Thyroid gland (tissue), 4 donors: ENCODE measurements at regions not wholly inside any gene's neighbourhood (a gene's known extent, or its start where the extent isn't known, plus 50 kb on each side); places are given as distances from the start of the nearest gene placed in this dataset.

Experiments
- DNase-seq, 2 donors: peaks; one replicate each; pipeline ENCODE4 v3.0.0-alpha.2; 2019
- H3K27ac ChIP-seq, 3 donors: fragments of 200-600 bp; sonication (generic); 1 replicate in 2 of 3; 2 replicates in 1 of 3; pipeline ENCODE4 v1.5.1; 2016 to 2019; ENCODE audit warnings: mild to moderate bottlenecking in 1 of 3, moderate library complexity in 1 of 3
- H3K27me3 ChIP-seq: fragments of 200-600 bp; sonication (generic); one replicate; pipeline ENCODE4 v1.5.1; 2019
- H3K36me3 ChIP-seq, 2 donors: fragments of 200-600 bp; sonication (generic); one replicate each; pipeline ENCODE4 v1.5.1; 2016 to 2019
- H3K4me1 ChIP-seq, 2 donors: fragments of 200-600 bp; sonication (generic); one replicate each; pipeline ENCODE4 v1.5.1; 2017 to 2019
- H3K4me3 ChIP-seq, 3 donors: fragments of 200-600 bp; sonication (generic); replicated peaks in 1 of 3; 1 replicate in 2 of 3; 2 replicates in 1 of 3; pipeline ENCODE4 v1.5.1; 2016; ENCODE audit warnings: mild to moderate bottlenecking in 1 of 3
- H3K9me3 ChIP-seq: fragments of 200-600 bp; sonication (generic); one replicate; pipeline ENCODE4 v1.5.1; 2017
- POLR2A ChIP-seq, 2 donors: fragments of 450-650 bp; IDR thresholded peaks; one replicate each; pipeline ENCODE4 v1.6.1; 2017; ENCODE audit warnings: antibody characterized with exemption in 2 of 2, mild to moderate bottlenecking in 2 of 2, moderate library complexity in 1 of 2
- WGBS, 2 donors: methylation state at CpG; one replicate each; pipeline ENCODE4 v1.1.5; 2017; 5-methylcytosine and 5-hydroxymethylcytosine counted together
- intact Hi-C: fragments of 100-400 bp; cut with DNase I; formaldehyde crosslinking; loops from one replicate; pipeline ENCODE4 v1.15.1; 2023
- TF ChIP-seq, protein P1 (sequence below), 6 experiments: fragments of 200-600 bp in 3 of 6; fragments of 450-650 bp in 3 of 6; sonication (generic) in 3 of 6; IDR thresholded peaks; one replicate each; pipeline ENCODE4 v1.5.1; 2016 to 2019; ENCODE audit warnings: antibody characterized with exemption in 6 of 6, mild to moderate bottlenecking in 2 of 6, inconsistent platforms in 1 of 6, moderate library complexity in 1 of 6

DNA sequence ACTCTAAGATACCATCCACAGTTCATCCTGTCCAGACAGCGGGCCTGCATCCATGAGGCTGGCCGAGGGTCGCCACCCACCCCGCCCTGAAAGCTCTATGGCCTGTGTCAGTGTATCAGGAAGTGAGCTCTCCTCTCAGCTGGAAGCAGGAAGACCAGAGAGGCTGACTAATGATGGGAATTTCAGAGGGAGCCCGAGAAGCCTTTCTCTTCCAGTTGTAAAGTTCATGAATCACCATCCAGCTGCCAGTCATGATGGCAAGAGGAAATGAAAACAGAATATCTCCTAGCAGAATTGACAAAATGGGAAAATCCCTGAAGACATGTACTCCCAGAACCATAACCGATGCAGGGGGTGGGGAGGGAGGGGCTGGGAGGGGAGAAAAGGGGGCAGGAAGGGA is 109.6 kb upstream of the RPS6KA2 start:
- Histone ChIP-seq H3K36me3 (no peaks in the 10 kb centered on the region), H3K4me1 (no peaks in the 10 kb centered on the region), H3K4me3 (no peak overlapping the region), H3K27me3 (no peaks in the 10 kb centered on the region), H3K9me3 (no peaks in the 10 kb centered on the region), H3K27ac (no peak overlapping the region)
- TF ChIP-seq, protein P1, sequence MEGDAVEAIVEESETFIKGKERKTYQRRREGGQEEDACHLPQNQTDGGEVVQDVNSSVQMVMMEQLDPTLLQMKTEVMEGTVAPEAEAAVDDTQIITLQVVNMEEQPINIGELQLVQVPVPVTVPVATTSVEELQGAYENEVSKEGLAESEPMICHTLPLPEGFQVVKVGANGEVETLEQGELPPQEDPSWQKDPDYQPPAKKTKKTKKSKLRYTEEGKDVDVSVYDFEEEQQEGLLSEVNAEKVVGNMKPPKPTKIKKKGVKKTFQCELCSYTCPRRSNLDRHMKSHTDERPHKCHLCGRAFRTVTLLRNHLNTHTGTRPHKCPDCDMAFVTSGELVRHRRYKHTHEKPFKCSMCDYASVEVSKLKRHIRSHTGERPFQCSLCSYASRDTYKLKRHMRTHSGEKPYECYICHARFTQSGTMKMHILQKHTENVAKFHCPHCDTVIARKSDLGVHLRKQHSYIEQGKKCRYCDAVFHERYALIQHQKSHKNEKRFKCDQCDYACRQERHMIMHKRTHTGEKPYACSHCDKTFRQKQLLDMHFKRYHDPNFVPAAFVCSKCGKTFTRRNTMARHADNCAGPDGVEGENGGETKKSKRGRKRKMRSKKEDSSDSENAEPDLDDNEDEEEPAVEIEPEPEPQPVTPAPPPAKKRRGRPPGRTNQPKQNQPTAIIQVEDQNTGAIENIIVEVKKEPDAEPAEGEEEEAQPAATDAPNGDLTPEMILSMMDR (IDR thresholded peaks at IDR 0.05) = no peak
- TF ChIP-seq POLR2A (IDR thresholded peaks at IDR 0.05) = no peak
- 60 to 77% methylated on average over 6 of the region's 6 CpGs for WGBS, 2 donors
- DNase-seq = no peak
- intact Hi-C loops = no loop called here

GRCh38 chr6:166733900-166734299 is 106.8 kb upstream of the RPS6KA2 start:
- H3K36me3 ChIP-seq = no peaks in the 10 kb centered on the region
- H3K4me3 ChIP-seq = no peak overlapping the region
- intact Hi-C loops = no loop called here
- no peaks in the 10 kb centered on the region for H3K27me3 ChIP-seq
- H3K27ac ChIP-seq = no peak overlapping the region
- DNase-seq = no peak
- WGBS, 2 donors = 75 to 86% methylated on average over 4 of the region's 4 CpGs
- H3K4me1 ChIP-seq = no peaks in the 10 kb centered on the region
- TF ChIP-seq, protein P1 (IDR thresholded peaks at IDR 0.05) = no peak
- no peak for TF ChIP-seq POLR2A (IDR thresholded peaks at IDR 0.05)
- no peaks in the 10 kb centered on the region for H3K9me3 ChIP-seq

- no peaks in the 10 kb centered on the region for H3K4me1 ChIP-seq
- no peak overlapping the region for H3K4me3 ChIP-seq
- H3K27me3 ChIP-seq = no peaks in the 10 kb centered on the region
- no peaks in the 10 kb centered on the region for H3K9me3 ChIP-seq
- H3K27ac ChIP-seq = no peak overlapping the region
- DNase-seq = no peak
- WGBS, 2 donors = 76 to 78% methylated on average over 5 of the region's 5 CpGs
- intact Hi-C loops = no loop called here
- TF ChIP-seq, protein P1 (IDR thresholded peaks at IDR 0.05) = no peak
- no peak for TF ChIP-seq POLR2A (IDR thresholded peaks at IDR 0.05)
- H3K36me3 ChIP-seq = no peaks in the 10 kb centered on the region
Observed at GRCh38 chr6:166729658-166730057, 102.6 kb upstream of the RPS6KA2 start.

DNA sequence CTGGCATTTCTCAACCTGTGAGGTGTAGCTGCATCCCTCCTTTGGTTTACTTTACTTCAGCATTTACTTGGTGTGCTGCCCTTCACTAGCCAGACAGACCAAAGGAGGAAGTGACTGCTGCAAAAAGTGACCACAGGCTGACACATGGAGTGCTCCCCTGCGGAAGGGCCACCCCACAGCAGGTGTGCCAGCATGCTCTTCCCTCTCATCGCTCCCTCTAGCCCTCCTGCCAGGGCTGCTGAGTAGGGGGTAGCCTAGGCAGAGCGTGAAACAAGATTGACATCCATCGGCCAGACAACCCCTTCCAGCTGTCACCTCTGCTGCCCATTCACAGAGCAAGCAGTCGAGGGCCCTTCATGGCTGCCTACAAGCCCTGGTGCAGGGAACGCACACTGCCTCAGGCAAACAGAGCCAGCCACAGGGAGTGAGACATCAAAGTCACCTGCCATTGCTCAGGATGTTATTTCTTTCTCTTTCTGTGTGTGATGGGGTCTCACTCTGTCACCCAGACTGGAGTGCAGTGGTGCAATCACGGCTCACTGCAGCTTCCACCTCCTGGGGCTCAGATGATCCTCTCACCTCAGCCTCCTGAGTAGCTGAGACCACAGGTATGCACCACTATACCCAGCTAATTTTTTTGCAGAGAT is 102.0 kb upstream of the RPS6KA2 start:
- WGBS, 2 donors = 65 to 71% methylated on average over 7 of the region's 7 CpGs
- Histone ChIP-seq H3K4me1 (no peaks in the 10 kb centered on the region), H3K36me3 (no peaks in the 10 kb centered on the region), H3K27ac (no peak overlapping the region), H3K9me3 (no peaks in the 10 kb centered on the region), H3K27me3 (no peaks in the 10 kb centered on the region), H3K4me3 (no peak overlapping the region)
- intact Hi-C loops = no loop called here
- DNase-seq = no peak
- TF ChIP-seq POLR2A (IDR thresholded peaks at IDR 0.05) = no peak
- TF ChIP-seq, protein P1 (IDR thresholded peaks at IDR 0.05) = no peak

DNA sequence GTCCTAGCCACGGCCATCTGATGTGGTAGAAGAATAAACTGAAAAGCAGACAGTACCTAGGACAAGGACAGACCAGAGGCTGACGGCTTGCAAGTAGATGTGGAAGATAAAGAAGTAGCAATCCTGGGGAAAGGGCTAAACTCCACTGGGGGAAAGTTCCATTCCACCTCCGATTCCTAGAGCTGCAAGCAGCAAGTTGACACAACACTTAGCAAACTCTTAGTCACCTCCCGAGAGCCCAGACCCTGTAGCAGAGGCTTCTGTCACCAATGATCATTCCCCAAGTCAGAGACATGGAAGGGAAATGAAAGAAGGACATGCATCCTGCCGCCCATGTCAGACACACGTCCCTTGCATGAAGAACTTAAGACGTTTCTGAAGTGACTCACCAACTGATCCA is 99.2 kb upstream of the RPS6KA2 start:
- Histone ChIP-seq H3K27ac (no peak overlapping the region), H3K4me3 (no peak overlapping the region), H3K4me1 (no peaks in the 10 kb centered on the region), H3K9me3 (no peaks in the 10 kb centered on the region), H3K36me3 (no peaks in the 10 kb centered on the region), H3K27me3 (no peaks in the 10 kb centered on the region)
- DNase-seq = no peak
- WGBS, 2 donors = 79 to 80% methylated on average over 7 of the region's 7 CpGs
- TF ChIP-seq, protein P1 (IDR thresholded peaks at IDR 0.05) = no peak
- TF ChIP-seq POLR2A (IDR thresholded peaks at IDR 0.05) = no peak
- intact Hi-C loops = no loop called here
